Calu3 (cell line): ENCODE measurements at regions not wholly inside any gene's neighbourhood (a gene's known extent, or its start where the extent isn't known, plus 50 kb on each side); places are given as distances from the start of the nearest gene placed in this dataset.

Experiments
- BruUV-seq: library from RNA; stranded (reverse); fragments of 400-500 nt; replicated peaks from 2 replicates; lab custom pipeline; 2021; lab: Mats Ljungman, UMichigan
- CTCF ChIA-PET: fragments of 300-600 bp; sonication (Branson Sonifier 250); formaldehyde crosslinking; loops from one replicate; lab custom pipeline; 2022; ENCODE audit warnings: antibody characterized with exemption; lab: Charles Lee
- DNase-seq: peaks from one replicate; pipeline ENCODE4 v3.0.0; 2022
- H3K27ac Mint-ChIP-seq: one replicate; pipeline ENCODE4 v1.8.0; 2022; ENCODE audit warnings: mixed read lengths; ENCODE audit not compliant: unreplicated experiment
- H3K27me3 Mint-ChIP-seq: one replicate; pipeline ENCODE4 v1.8.0; 2022; ENCODE audit warnings: mixed read lengths; ENCODE audit not compliant: unreplicated experiment
- H3K36me3 Mint-ChIP-seq: one replicate; pipeline ENCODE4 v1.8.0; 2022; ENCODE audit warnings: mild to moderate bottlenecking, moderate library complexity, mixed read lengths; ENCODE audit not compliant: insufficient read depth, unreplicated experiment
- H3K4me1 Mint-ChIP-seq: one replicate; pipeline ENCODE4 v1.8.0; 2022; ENCODE audit warnings: mild to moderate bottlenecking, low read depth, mixed read lengths; ENCODE audit not compliant: unreplicated experiment
- H3K4me3 Mint-ChIP-seq: one replicate; pipeline ENCODE4 v1.8.0; 2022; ENCODE audit warnings: mild to moderate bottlenecking, low read depth, moderate library complexity, mixed read lengths; ENCODE audit not compliant: unreplicated experiment
- H3K9me3 Mint-ChIP-seq: one replicate; pipeline ENCODE4 v1.8.0; 2022; ENCODE audit warnings: low read depth, mixed read lengths; ENCODE audit not compliant: unreplicated experiment
- CTCF ChIP-seq: fragments of 200-600 bp; IDR thresholded peaks from one replicate; pipeline ENCODE4 v1.8.0; 2022; ENCODE audit warnings: antibody characterized with exemption; ENCODE audit not compliant: unreplicated experiment
- intact Hi-C: fragments of 100-400 bp; cut with micrococcal nuclease; formaldehyde crosslinking; loops from one replicate; pipeline ENCODE4 v1.10.0; 2022; ENCODE audit not compliant: unreplicated experiment

DNA sequence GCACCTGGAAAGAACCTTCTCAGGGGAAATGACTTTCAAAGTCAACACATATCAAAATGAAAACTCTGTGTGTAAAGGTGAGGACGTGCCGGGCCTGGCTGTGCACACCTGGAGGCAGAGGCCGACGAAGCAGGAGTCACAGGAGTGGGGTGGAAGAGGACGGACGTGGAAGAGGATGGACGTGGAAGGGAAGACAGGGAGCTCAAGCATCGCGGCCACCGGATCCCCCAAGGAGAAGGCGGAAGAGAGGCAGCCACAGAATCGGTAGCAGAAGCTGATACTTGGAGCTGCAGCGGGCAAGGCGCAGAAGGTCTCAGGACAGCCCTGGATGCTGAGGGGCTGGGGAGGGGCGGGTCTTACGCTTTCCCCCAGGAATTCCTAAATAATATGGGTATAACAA lies 519.8 kb downstream of the BRD1 start:
- H3K36me3 Mint-ChIP-seq: no peaks in the 10 kb centered on the region
- no peaks in the 10 kb centered on the region for H3K4me1 Mint-ChIP-seq
- CTCF ChIA-PET: no interaction called here
- peaks cover 33% of the 10 kb centered on the region for H3K27me3 Mint-ChIP-seq
- H3K27ac Mint-ChIP-seq: no peak overlapping the region
- TF ChIP-seq CTCF: no peak
- intact Hi-C loops: no loop called here
- peaks cover 3% of the 10 kb centered on the region for H3K9me3 Mint-ChIP-seq
- no TSS peak for BruUV-seq
- no peak overlapping the region for H3K4me3 Mint-ChIP-seq
- DNase-seq: no peak

DNA sequence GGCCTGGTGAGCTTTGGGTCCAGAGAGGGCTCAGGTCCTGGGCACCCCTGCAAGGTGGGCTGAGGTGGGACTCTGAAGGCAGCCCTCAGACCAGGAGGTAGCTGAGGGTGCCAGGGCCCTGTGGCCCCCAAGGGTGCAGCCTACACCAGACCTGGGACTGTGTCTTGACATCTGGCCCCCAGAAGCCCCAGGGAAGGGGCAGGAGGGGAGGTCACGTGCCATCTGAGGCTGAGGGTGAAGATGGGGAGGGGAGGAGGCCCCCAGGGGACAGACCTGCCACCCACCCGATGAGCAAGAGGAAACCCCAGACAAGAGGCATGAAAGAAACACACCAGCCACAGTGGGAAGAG lies 520.2 kb downstream of the BRD1 start:
- no TSS peak for BruUV-seq
- no peaks in the 10 kb centered on the region for H3K36me3 Mint-ChIP-seq
- H3K4me3 Mint-ChIP-seq: no peak overlapping the region
- no peak overlapping the region for H3K27ac Mint-ChIP-seq
- H3K9me3 Mint-ChIP-seq: peaks cover 3% of the 10 kb centered on the region
- no peak for DNase-seq
- CTCF ChIA-PET: no interaction called here
- intact Hi-C loops: no loop called here
- no peak for TF ChIP-seq CTCF
- no peaks in the 10 kb centered on the region for H3K4me1 Mint-ChIP-seq
- H3K27me3 Mint-ChIP-seq: peaks cover 33% of the 10 kb centered on the region

GRCh38 chr22:49306632-49307480 lies 520.8 kb downstream of the BRD1 start:
- CTCF ChIA-PET: no interaction called here
- no peak for TF ChIP-seq CTCF
- H3K4me1 Mint-ChIP-seq: no peaks in the 10 kb centered on the region
- no peaks in the 10 kb centered on the region for H3K36me3 Mint-ChIP-seq
- no peak for DNase-seq
- no peak overlapping the region for H3K27ac Mint-ChIP-seq
- intact Hi-C loops: no loop called here
- H3K9me3 Mint-ChIP-seq: peaks cover 3% of the 10 kb centered on the region
- BruUV-seq: no TSS peak
- H3K27me3 Mint-ChIP-seq: peaks cover 33% of the 10 kb centered on the region
- no peak overlapping the region for H3K4me3 Mint-ChIP-seq

GRCh38 chr22:49305966-49306631 lies 521.6 kb downstream of the BRD1 start:
- Mint-ChIP-seq H3K4me3 (no peak overlapping the region), H3K9me3 (peaks cover 3% of the 10 kb centered on the region), H3K27ac (no peak overlapping the region), H3K4me1 (no peaks in the 10 kb centered on the region), H3K36me3 (no peaks in the 10 kb centered on the region), H3K27me3 (peaks cover 33% of the 10 kb centered on the region)
- intact Hi-C loops: no loop called here
- CTCF ChIA-PET: no interaction called here
- no peak for DNase-seq
- no peak for TF ChIP-seq CTCF
- BruUV-seq: no TSS peak
